PC-3 (cell line): ENCODE measurements at regions not wholly inside any gene's neighbourhood (a gene's known extent, or its start where the extent isn't known, plus 50 kb on each side); places are given as distances from the start of the nearest gene placed in this dataset.

Experiments
- ATAC-seq: fragments of 200-7000 bp; cut with Tn5 transposase; 2 replicates; pipeline ENCODE4 v1.9.1; 2020; ENCODE audit warnings: mild to moderate bottlenecking, moderate library complexity
- BruUV-seq: library from RNA; stranded (reverse); fragments of 400-500 nt; replicated peaks from 2 replicates; lab custom pipeline; 2021; lab: Mats Ljungman, UMichigan
- CTCF ChIA-PET: fragments of 300-600 bp; sonication (Branson Sonifier 250); formaldehyde crosslinking; loops from one replicate; lab custom pipeline; 2022; ENCODE audit warnings: antibody characterized with exemption; lab: Charles Lee
- POLR2A ChIA-PET: fragments of 300-600 bp; sonication (Branson Sonifier 250); formaldehyde crosslinking; loops from one replicate; lab custom pipeline; 2022; ENCODE audit warnings: antibody characterized with exemption; ENCODE audit not compliant: unreplicated experiment; lab: Charles Lee
- DNase-seq: peaks from one replicate; pipeline ENCODE4 v3.0.0-alpha.2; 2015
- H2AFZ ChIP-seq: fragments of 300-600 bp; sonication (generic); 2 replicates; pipeline ENCODE4 v1.6.0; 2016; ENCODE audit warnings: antibody characterized with exemption, low read length
- H3F3A ChIP-seq: fragments of 300-600 bp; sonication (generic); one replicate; pipeline ENCODE4 v1.6.0; 2017; ENCODE audit warnings: antibody characterized with exemption, low read length, control low read depth, mild to moderate bottlenecking; ENCODE audit not compliant: unreplicated experiment
- H3K27ac ChIP-seq: fragments of 300-600 bp; sonication (generic); 2 replicates; pipeline ENCODE4 v1.5.1; 2016; ENCODE audit warnings: mild to moderate bottlenecking, low read length
- H3K27me3 ChIP-seq: fragments of 300-600 bp; sonication (generic); 2 replicates; pipeline ENCODE4 v1.6.1; 2016; ENCODE audit warnings: low read length, mixed read lengths
- H3K36me3 ChIP-seq: fragments of 300-600 bp; sonication (generic); 2 replicates; pipeline ENCODE4 v1.6.1; 2016; ENCODE audit warnings: low read depth, mixed run types, low read length, mixed read lengths
- H3K4me1 ChIP-seq: fragments of 300-600 bp; sonication (generic); 2 replicates; pipeline ENCODE4 v1.5.1; 2016; ENCODE audit warnings: low read length; ENCODE audit not compliant: insufficient read depth
- H3K4me2 ChIP-seq: fragments of 300-600 bp; sonication (generic); 2 replicates; pipeline ENCODE4 v1.6.0; 2016; ENCODE audit warnings: low read length
- H3K4me3 ChIP-seq: fragments of 300-600 bp; sonication (generic); 2 replicates; pipeline ENCODE4 v1.5.1; 2016; ENCODE audit warnings: mild to moderate bottlenecking, low read length, mixed read lengths
- H3K79me2 ChIP-seq: fragments of 300-600 bp; sonication (generic); 2 replicates; pipeline ENCODE4 v1.6.1; 2017; ENCODE audit warnings: low read length, mixed read lengths
- H3K9ac ChIP-seq: fragments of 300-600 bp; sonication (generic); 2 replicates; pipeline ENCODE4 v1.6.0; 2016; ENCODE audit warnings: mild to moderate bottlenecking, low read length
- H3K9me2 ChIP-seq: fragments of 300-600 bp; sonication (generic); replicated peaks from 2 replicates; pipeline ENCODE4 v1.6.1; 2016; ENCODE audit warnings: mixed run types, low read length, mixed read lengths
- H3K9me3 ChIP-seq: fragments of 300-600 bp; sonication (generic); 2 replicates; pipeline ENCODE4 v1.6.1; 2016; ENCODE audit warnings: low read length, mixed read lengths
- H4K20me1 ChIP-seq: fragments of 300-600 bp; sonication (generic); 2 replicates; pipeline ENCODE4 v1.6.1; 2016; ENCODE audit warnings: low read length, mixed read lengths
- EZH2 ChIP-seq: fragments of 300-600 bp; sonication (generic); IDR thresholded peaks from one replicate; pipeline ENCODE4 v1.6.1; 2017; ENCODE audit warnings: antibody characterized with exemption, mild to moderate bottlenecking, low read length; ENCODE audit not compliant: unreplicated experiment
- EZH2phosphoT487 ChIP-seq: fragments of 300-600 bp; sonication (generic); IDR thresholded peaks from 2 replicates; pipeline ENCODE4 v1.6.1; 2018; ENCODE audit warnings: mild to moderate bottlenecking, antibody characterized with exemption, low read length, borderline replicate concordance
- intact Hi-C: fragments of 100-400 bp; cut with micrococcal nuclease; formaldehyde crosslinking; loops from 2 replicates; pipeline ENCODE4 v1.9.0; 2023
- TF ChIP-seq, protein P1 (sequence below): fragments of 300-600 bp; sonication (generic); conservative IDR thresholded peaks from 2 replicates; pipeline ENCODE4 v1.5.1; 2017; ENCODE audit warnings: antibody characterized with exemption, low read depth, mild to moderate bottlenecking, low read length

DNA sequence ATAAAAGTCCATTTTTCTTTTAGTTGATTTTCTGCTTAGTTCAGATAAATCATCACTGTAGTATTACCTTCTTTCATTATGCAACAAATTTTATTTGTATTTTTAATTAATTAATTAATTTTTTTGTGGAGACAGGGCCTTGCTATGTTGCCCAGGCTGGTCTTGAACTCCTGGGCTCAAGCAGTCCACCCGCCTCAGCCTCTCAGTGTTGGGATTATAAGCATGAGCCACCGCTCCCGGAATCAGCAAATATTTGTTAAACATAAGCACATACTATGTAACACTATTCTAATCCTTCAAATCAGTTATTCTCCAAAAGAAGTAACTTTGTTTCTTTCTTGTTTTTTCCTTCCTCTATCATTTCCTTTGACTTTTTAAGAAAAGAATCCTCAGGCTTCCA, 584.8 kb upstream of the ANKRD30A start:
- Histone ChIP-seq H3K36me3 (no peaks in the 10 kb centered on the region), H3K4me3 (no peak overlapping the region), H2AFZ (no peak overlapping the region), H3F3A (peaks cover 10% of the 10 kb centered on the region), H3K9ac (no peak overlapping the region), H3K4me1 (peaks cover 42% of the 10 kb centered on the region), H3K27ac (0 out of 2 replicates have a peak overlapping the region, but pooled peaks have one; percentile 0), H3K79me2 (no peaks in the 10 kb centered on the region), H3K9me2 (no peaks in the 10 kb centered on the region), H4K20me1 (no peaks in the 10 kb centered on the region), H3K4me2 (no peak overlapping the region), H3K9me3 (no peaks in the 10 kb centered on the region), H3K27me3 (no peaks in the 10 kb centered on the region)
- ChIA-PET CTCF (no interaction called here), POLR2A (no interaction called here)
- no TSS peak for BruUV-seq
- DNase-seq: no peak
- no peak for ATAC-seq
- intact Hi-C loops: no loop called here
- TF ChIP-seq EZH2: no peak
- TF ChIP-seq, protein P1, sequence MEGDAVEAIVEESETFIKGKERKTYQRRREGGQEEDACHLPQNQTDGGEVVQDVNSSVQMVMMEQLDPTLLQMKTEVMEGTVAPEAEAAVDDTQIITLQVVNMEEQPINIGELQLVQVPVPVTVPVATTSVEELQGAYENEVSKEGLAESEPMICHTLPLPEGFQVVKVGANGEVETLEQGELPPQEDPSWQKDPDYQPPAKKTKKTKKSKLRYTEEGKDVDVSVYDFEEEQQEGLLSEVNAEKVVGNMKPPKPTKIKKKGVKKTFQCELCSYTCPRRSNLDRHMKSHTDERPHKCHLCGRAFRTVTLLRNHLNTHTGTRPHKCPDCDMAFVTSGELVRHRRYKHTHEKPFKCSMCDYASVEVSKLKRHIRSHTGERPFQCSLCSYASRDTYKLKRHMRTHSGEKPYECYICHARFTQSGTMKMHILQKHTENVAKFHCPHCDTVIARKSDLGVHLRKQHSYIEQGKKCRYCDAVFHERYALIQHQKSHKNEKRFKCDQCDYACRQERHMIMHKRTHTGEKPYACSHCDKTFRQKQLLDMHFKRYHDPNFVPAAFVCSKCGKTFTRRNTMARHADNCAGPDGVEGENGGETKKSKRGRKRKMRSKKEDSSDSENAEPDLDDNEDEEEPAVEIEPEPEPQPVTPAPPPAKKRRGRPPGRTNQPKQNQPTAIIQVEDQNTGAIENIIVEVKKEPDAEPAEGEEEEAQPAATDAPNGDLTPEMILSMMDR: no peak
- no peak for TF ChIP-seq EZH2phosphoT487

DNA sequence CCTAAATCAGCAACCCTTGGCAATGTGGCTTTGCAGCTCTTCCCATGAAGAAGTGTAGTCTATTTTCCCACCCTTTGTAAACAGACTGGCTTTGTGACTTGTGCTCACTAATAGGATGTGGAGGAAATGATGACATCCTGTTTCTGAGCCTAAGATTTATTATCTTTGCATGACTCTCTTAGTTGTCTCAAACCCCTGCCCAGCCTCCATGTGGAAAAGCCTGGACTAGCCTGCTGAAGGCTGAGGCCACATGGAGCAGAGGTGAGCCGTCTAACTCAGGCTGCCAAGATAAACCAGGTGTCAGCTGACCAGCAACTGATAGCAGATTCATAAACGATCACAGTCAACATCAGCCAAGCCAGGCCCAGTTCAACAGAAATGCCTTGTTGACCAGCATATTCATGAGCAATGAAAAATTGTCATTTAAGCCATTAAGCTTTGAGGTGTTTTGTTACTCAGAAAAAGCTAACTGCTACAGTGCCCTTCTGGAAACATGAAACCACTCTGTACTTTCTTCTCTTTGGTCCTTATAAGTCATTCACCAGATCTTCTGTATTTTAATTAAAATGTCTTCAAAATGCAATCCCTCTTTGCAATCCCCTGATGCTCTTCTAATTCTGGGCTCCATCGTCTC, 586.3 kb upstream of the ANKRD30A start:
- no peaks in the 10 kb centered on the region for H3K27me3 ChIP-seq
- peak overlapping the region; percentile 78 for H3K9ac ChIP-seq
- peaks cover 55% of the 10 kb centered on the region for H3K4me1 ChIP-seq
- ChIA-PET POLR2A (interaction anchor here (0.6 kb wide), 3 partner anchors 35 to 903 kb away, joined by 3 to 5 read pairs (median 4); no protein-coding TSS in a partner anchor), CTCF (interaction anchor here (0.6 to 2.3 kb wide), 11 partner anchors 25 to 925 kb away, joined by 3 to 26 read pairs (median 3); no protein-coding TSS in a partner anchor)
- intact Hi-C loops: loop anchor here (1.0 to 5.0 kb wide), 19 partner anchors 39 to 907 kb away; partner anchors contain the start of gene FZD8
- TF ChIP-seq, protein P1: peak; percentile 70
- TF ChIP-seq EZH2 (no peak), EZH2phosphoT487 (no peak)
- H3K79me2 ChIP-seq: no peaks in the 10 kb centered on the region
- BruUV-seq: TSS peak; percentile 8
- peak overlapping the region; percentile 1 for H3K4me2 ChIP-seq
- no peaks in the 10 kb centered on the region for H3K9me3 ChIP-seq
- no peaks in the 10 kb centered on the region for H4K20me1 ChIP-seq
- H3K27ac ChIP-seq: peak overlapping the region; percentile 83
- peak; percentile 77 for ATAC-seq
- H3K4me3 ChIP-seq: no peak overlapping the region
- H3K9me2 ChIP-seq: no peaks in the 10 kb centered on the region
- peak overlapping the region; percentile 1 for H2AFZ ChIP-seq
- no peaks in the 10 kb centered on the region for H3K36me3 ChIP-seq
- peak; percentile 100 for DNase-seq
- peaks cover 10% of the 10 kb centered on the region for H3F3A ChIP-seq
